CMK (cell line): ENCODE measurements at regions not wholly inside any gene's neighbourhood (a gene's known extent, or its start where the extent isn't known, plus 50 kb on each side); places are given as distances from the start of the nearest gene placed in this dataset.

Experiments
- DNase-seq: peaks from one replicate; pipeline ENCODE4 v3.0.0-alpha.2; 2010; ENCODE audit warnings: low read depth

DNA sequence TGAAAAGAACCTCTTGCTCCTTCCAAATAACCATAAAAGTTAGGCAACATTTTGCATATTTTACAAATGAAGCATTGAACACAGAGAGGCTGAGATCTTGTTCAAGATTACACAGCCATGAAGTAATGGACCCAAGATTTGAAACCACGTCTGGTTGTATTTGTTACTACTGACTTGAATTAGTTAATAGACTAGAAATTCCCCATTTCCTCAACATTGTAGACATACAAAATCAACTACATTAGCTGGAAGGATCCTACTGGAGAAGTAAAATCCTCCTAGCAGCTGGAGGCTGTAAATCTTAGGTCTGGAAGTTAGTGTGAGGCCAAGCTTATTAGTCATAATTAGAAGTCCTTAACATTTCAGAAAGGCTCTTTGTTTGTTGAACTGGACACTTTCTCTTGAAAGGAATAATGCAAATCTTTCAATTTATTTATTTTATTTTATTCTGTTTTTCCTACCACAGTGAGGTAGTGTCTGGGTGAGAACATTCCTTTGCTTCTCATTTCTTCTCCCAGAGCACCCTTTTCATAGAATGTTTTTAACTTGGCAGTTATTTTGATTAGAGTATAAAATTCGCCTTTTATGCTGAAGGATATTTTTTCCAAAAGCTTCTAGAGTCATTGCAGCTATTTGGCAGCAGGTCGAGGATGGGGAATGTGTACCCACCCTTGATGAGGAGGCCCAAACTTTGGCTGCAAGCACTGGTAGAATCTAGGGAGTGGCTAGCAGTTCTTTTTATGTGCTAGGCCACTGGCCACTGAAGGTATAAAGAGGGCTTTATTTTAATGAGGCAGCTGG is 62.0 kb upstream of the CLNK start:
- no peak for DNase-seq

GRCh38 chr4:10743357-10743756 is 58.8 kb upstream of the CLNK start:
- DNase-seq, result no peak

DNA sequence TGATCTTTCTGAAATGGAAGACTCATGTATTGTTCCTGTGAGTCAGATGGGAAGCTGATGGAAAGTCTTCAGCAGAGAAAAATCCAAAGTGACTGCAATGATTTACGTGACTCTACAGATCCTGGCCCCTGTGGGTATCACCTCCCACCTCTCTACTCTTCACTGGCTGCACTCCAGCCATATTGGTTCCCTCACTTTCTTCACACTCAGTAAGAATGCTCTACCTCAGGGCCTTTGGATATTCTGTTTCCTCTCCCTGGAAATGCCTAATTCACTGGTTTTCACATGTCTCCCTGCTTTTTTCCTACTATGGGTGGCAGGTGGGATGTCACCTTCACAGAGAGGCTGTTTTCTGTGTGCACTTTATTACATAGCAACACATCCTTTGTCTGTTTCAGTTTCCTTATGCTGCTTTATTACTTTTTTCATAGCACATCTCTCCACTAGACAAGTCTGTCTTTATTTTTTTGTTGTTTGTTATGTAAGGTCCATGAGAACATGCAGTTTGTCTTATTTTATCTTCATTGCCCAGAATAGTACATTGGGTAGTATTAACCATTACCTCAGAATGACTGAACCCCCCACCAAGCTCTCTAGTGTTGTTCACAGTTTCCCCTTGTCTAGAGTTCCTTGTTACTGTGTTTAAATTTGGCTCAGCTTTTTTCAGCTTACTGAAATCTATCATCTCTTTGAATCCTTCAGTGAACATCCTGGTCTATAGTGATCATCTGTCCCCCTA is 57.6 kb upstream of the CLNK start:
- no peak for DNase-seq

- DNase-seq, result no peak
These were observed 56.5 kb upstream of the CLNK start for GRCh38 chr4:10740891-10741620.

DNA sequence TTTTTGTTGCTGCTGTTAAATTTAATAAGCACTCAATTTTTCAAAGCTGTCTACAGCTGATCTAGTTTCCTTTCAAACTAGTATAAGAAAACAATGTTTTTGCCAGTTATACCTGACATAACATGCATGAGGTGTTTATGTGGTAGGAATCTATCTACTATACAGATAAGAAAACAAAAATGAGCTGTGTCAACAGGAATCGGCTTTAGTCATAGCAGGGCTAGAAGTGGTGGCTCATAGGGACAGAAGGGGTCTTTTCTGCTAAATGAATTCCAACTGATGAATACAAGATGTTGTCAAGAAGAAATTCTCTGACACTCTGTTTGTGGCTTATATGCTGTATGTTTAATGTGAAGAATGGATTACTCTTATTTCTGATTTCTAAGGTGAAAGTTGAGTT is 55.7 kb upstream of the CLNK start:
- no peak for DNase-seq

- no peak for DNase-seq
These were observed 54.4 kb upstream of the CLNK start for GRCh38 chr4:10738826-10739489.

DNA sequence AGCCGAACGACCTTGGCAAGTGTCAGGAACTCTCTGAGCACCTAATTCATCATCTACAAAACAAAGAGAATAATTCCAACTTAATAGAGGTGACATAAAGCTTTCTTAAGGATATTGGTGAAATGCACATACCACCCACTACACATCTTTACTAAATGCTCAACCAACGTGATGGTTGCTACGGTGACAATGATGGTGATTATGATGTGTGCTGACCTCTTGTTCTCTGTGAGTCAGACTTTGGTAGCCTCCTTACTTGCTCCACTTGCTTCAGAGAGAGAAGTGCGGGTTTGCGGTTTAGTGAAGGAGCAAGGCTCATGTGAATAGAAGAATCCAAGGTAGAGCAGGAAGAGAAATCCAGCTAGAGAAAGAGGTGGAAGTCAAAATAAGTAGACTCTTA is 52.8 kb upstream of the CLNK start:
- DNase-seq, result no peak

DNA sequence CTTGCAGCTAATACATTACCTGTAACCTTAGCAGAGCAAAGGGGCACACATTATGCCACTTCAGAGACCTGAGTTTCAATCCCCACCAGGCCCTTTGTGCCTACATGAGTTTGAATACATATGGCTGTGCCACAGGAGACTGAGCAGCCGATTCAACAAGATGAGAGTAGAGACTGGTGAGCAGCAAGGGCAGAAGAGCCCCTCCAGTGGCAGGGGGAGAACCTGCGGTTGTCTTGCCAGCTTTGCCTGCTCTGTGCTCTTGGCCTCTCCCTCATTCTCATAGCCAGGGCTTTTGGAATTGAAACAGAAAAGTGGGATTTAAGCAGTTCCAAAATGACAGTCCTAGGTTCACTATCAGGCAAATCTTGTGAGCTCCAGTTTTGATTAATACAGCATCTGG is 52.3 kb upstream of the CLNK start:
- DNase-seq, result no peak

GRCh38 chr4:10736266-10736665 is 51.7 kb upstream of the CLNK start:
- no peak for DNase-seq

DNA sequence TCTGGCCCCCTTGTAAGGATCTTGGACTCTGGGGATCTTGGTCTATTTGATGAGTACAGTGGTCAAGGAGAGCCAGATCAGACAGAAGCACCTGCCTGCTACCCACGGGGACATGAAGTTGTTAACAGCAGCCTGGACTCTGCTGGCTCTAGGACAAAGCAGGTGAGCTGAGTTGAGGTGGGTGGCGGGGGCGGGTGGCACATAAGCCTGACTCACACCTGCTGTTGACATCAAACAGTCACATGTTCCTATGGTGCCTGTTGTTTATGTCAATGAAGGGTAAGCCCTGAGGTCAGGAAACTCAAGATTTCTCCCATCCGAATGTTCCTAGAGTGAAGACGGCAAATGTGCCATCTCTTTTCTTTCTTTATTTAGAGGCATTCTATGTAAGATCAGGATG is 50.1 kb upstream of the CLNK start:
- DNase-seq, result no peak
